CD8-positive, alpha-beta memory T cell (primary cell): ENCODE measurements at regions not wholly inside any gene's neighbourhood (a gene's known extent, or its start where the extent isn't known, plus 50 kb on each side); places are given as distances from the start of the nearest gene placed in this dataset.
A peak's percentile ranks its signal among the peaks of the same experiment; 100 is the strongest.

ENCODE experiments used
- CTCF ChIA-PET: fragments of 350-600 bp; sonication (Branson Sonifier 250); formaldehyde crosslinking; loops from one replicate; lab custom pipeline; 2021; ENCODE audit warnings: antibody characterized with exemption; lab: Charles Lee
- POLR2A ChIA-PET: fragments of 350-600 bp; sonication (Branson Sonifier 250); formaldehyde crosslinking; loops from one replicate; lab custom pipeline; 2021; ENCODE audit warnings: antibody characterized with exemption; lab: Charles Lee
- DNase-seq, 5 donors: peaks; one replicate each; pipeline versions ENCODE4 v3.0.0 to v3.0.0-alpha.2; 2020 to 2022; ENCODE audit warnings: mixed read lengths in 1 of 5
- H3K27ac ChIP-seq: one replicate; pipeline ENCODE4 v1.7.0; 2013; ENCODE audit warnings: low read depth, mild to moderate bottlenecking, low read length, moderate library complexity
- H3K27me3 ChIP-seq: 2 replicates; pipeline ENCODE4 v1.7.0; 2013; ENCODE audit warnings: low read length, mild to moderate bottlenecking; ENCODE audit not compliant: insufficient read depth, poor library complexity, severe bottlenecking
- H3K36me3 ChIP-seq: 2 replicates; pipeline ENCODE4 v1.7.0; 2013; ENCODE audit warnings: mild to moderate bottlenecking, low read length, moderate library complexity; ENCODE audit not compliant: insufficient read depth
- H3K4me1 ChIP-seq: 2 replicates; pipeline ENCODE4 v1.7.0; 2013; ENCODE audit warnings: mild to moderate bottlenecking, low read length, moderate library complexity; ENCODE audit not compliant: insufficient read depth
- H3K4me3 ChIP-seq: 2 replicates; pipeline ENCODE4 v1.7.0; 2013; ENCODE audit warnings: mild to moderate bottlenecking, low read length
- H3K9me3 ChIP-seq: 2 replicates; pipeline ENCODE4 v1.7.0; 2013; ENCODE audit warnings: mild to moderate bottlenecking, low read length
- H3K27ac Mint-ChIP-seq, 8 donors: one replicate each; pipeline ENCODE4 v1.8.0; 2020 to 2021; ENCODE audit warnings: mixed read lengths in 8 of 8, mild to moderate bottlenecking in 6 of 8, inconsistent platforms in 3 of 8, moderate library complexity in 3 of 8
- H3K27me3 Mint-ChIP-seq, 2 donors: one replicate each; pipeline ENCODE4 v1.8.0; 2020 to 2021; ENCODE audit warnings: mixed read lengths in 2 of 2, mild to moderate bottlenecking in 1 of 2, moderate library complexity in 1 of 2
- H3K36me3 Mint-ChIP-seq, 3 donors: one replicate each; pipeline ENCODE4 v1.8.0; 2020 to 2021; ENCODE audit warnings: mixed read lengths in 3 of 3, inconsistent platforms in 1 of 3, mild to moderate bottlenecking in 1 of 3
- H3K4me1 Mint-ChIP-seq, 3 donors: one replicate each; pipeline ENCODE4 v1.8.0; 2020 to 2021; ENCODE audit warnings: mixed read lengths in 3 of 3, inconsistent platforms in 1 of 3, mild to moderate bottlenecking in 1 of 3
- H3K4me3 Mint-ChIP-seq, 7 donors: one replicate each; pipeline ENCODE4 v1.8.0; 2020 to 2021; ENCODE audit warnings: mixed read lengths in 7 of 7, mild to moderate bottlenecking in 6 of 7, moderate library complexity in 4 of 7, inconsistent platforms in 2 of 7
- H3K9me3 Mint-ChIP-seq, 5 donors: one replicate each; pipeline ENCODE4 v1.8.0; 2020 to 2022; ENCODE audit warnings: mixed read lengths in 5 of 5, mild to moderate bottlenecking in 3 of 5, moderate library complexity in 2 of 5, inconsistent platforms in 1 of 5

GRCh38 chrX:43456063-43456462 is 200.0 kb upstream of the MAOA start:
- Mint-ChIP-seq H3K27me3 (peaks cover 4 to 8% of the 10 kb centered on the region in 2 donors), H3K4me3 (no peak overlapping the region), H3K4me1 (no peaks in the 10 kb centered on the region), H3K9me3 (peaks cover 0 to 29% (median 23%) of the 10 kb centered on the region in 5 donors), H3K27ac (no peak overlapping the region), H3K36me3 (no peaks in the 10 kb centered on the region)
- POLR2A ChIA-PET: no interaction called here
- CTCF ChIA-PET: no interaction called here
- no peaks in the 10 kb centered on the region for H3K9me3 ChIP-seq
- DNase-seq: no peak
- H3K27ac ChIP-seq: no peak overlapping the region
- no peaks in the 10 kb centered on the region for H3K36me3 ChIP-seq
- no peaks in the 10 kb centered on the region for H3K27me3 ChIP-seq
- no peaks in the 10 kb centered on the region for H3K4me1 ChIP-seq
- H3K4me3 ChIP-seq: no peak overlapping the region

GRCh38 chrX:43456906-43457305 is 199.2 kb upstream of the MAOA start:
- Histone ChIP-seq H3K4me3 (no peak overlapping the region), H3K27ac (no peak overlapping the region), H3K4me1 (no peaks in the 10 kb centered on the region), H3K27me3 (no peaks in the 10 kb centered on the region), H3K9me3 (no peaks in the 10 kb centered on the region), H3K36me3 (no peaks in the 10 kb centered on the region)
- ChIA-PET CTCF (no interaction called here), POLR2A (no interaction called here)
- no peaks in the 10 kb centered on the region for H3K36me3 Mint-ChIP-seq
- no peak for DNase-seq
- H3K27me3 Mint-ChIP-seq: peaks cover 7 to 11% of the 10 kb centered on the region in 2 donors
- no peak overlapping the region for H3K4me3 Mint-ChIP-seq
- H3K9me3 Mint-ChIP-seq: peaks cover 0 to 24% (median 16%) of the 10 kb centered on the region in 5 donors
- no peaks in the 10 kb centered on the region for H3K4me1 Mint-ChIP-seq
- no peak overlapping the region for H3K27ac Mint-ChIP-seq

GRCh38 chrX:43467608-43468234 is 188.4 kb upstream of the MAOA start:
- Histone ChIP-seq H3K27me3 (no peaks in the 10 kb centered on the region), H3K36me3 (no peaks in the 10 kb centered on the region), H3K4me1 (no peaks in the 10 kb centered on the region), H3K9me3 (no peaks in the 10 kb centered on the region), H3K4me3 (no peak overlapping the region), H3K27ac (no peak overlapping the region)
- DNase-seq: no peak
- POLR2A ChIA-PET: no interaction called here
- CTCF ChIA-PET: no interaction called here
- Mint-ChIP-seq H3K36me3 (no peaks in the 10 kb centered on the region), H3K4me1 (peaks cover 7 to 14% (median 8%) of the 10 kb centered on the region in 3 donors), H3K9me3 (no peaks in the 10 kb centered on the region), H3K27ac (no peak overlapping the region), H3K4me3 (no peak overlapping the region), H3K27me3 (no peaks in the 10 kb centered on the region)

- H3K36me3 ChIP-seq: no peaks in the 10 kb centered on the region
- no peaks in the 10 kb centered on the region for H3K9me3 ChIP-seq
- H3K4me1 ChIP-seq: no peaks in the 10 kb centered on the region
- H3K4me3 ChIP-seq: no peak overlapping the region
- Mint-ChIP-seq H3K9me3 (no peaks in the 10 kb centered on the region), H3K4me3 (no peak overlapping the region), H3K27me3 (no peaks in the 10 kb centered on the region), H3K27ac (no peak overlapping the region), H3K4me1 (peaks cover 7 to 14% (median 8%) of the 10 kb centered on the region in 3 donors), H3K36me3 (no peaks in the 10 kb centered on the region)
- no peak overlapping the region for H3K27ac ChIP-seq
- no peaks in the 10 kb centered on the region for H3K27me3 ChIP-seq
- POLR2A ChIA-PET: no interaction called here
- CTCF ChIA-PET: no interaction called here
- no peak for DNase-seq
Observed at GRCh38 chrX:43469391-43470054, 186.6 kb upstream of the MAOA start.

GRCh38 chrX:43474321-43474720 is 181.8 kb upstream of the MAOA start:
- no peak for DNase-seq
- Histone ChIP-seq H3K36me3 (no peaks in the 10 kb centered on the region), H3K27me3 (no peaks in the 10 kb centered on the region), H3K27ac (no peak overlapping the region), H3K4me1 (no peaks in the 10 kb centered on the region), H3K4me3 (no peak overlapping the region), H3K9me3 (no peaks in the 10 kb centered on the region)
- Mint-ChIP-seq H3K9me3 (no peaks in the 10 kb centered on the region), H3K27me3 (no peaks in the 10 kb centered on the region), H3K4me1 (peaks cover 3 to 5% (median 4%) of the 10 kb centered on the region in 3 donors), H3K27ac (no peak overlapping the region), H3K36me3 (no peaks in the 10 kb centered on the region), H3K4me3 (no peak overlapping the region)
- POLR2A ChIA-PET: no interaction called here
- CTCF ChIA-PET: no interaction called here

- peaks cover 0 to 5% (median 3%) of the 10 kb centered on the region in 5 donors for H3K9me3 Mint-ChIP-seq
- no peaks in the 10 kb centered on the region for H3K36me3 Mint-ChIP-seq
- H3K27ac ChIP-seq: no peak overlapping the region
- peaks cover 6 to 7% (median 6%) of the 10 kb centered on the region in 3 donors for H3K4me1 Mint-ChIP-seq
- H3K4me3 Mint-ChIP-seq: no peak overlapping the region
- H3K36me3 ChIP-seq: no peaks in the 10 kb centered on the region
- H3K9me3 ChIP-seq: no peaks in the 10 kb centered on the region
- H3K4me1 ChIP-seq: no peaks in the 10 kb centered on the region
- no peak for DNase-seq
- H3K4me3 ChIP-seq: no peak overlapping the region
- H3K27me3 Mint-ChIP-seq: peaks cover 0 to 9% of the 10 kb centered on the region in 2 donors
- ChIA-PET CTCF (no interaction called here), POLR2A (no interaction called here)
- no peaks in the 10 kb centered on the region for H3K27me3 ChIP-seq
- H3K27ac Mint-ChIP-seq: no peak overlapping the region
Observed at GRCh38 chrX:43479070-43479469, 177.0 kb upstream of the MAOA start.

GRCh38 chrX:43479850-43480249 is 176.2 kb upstream of the MAOA start:
- Histone ChIP-seq H3K9me3 (no peaks in the 10 kb centered on the region), H3K36me3 (no peaks in the 10 kb centered on the region), H3K27ac (no peak overlapping the region), H3K27me3 (no peaks in the 10 kb centered on the region), H3K4me3 (no peak overlapping the region), H3K4me1 (no peaks in the 10 kb centered on the region)
- Mint-ChIP-seq H3K36me3 (no peaks in the 10 kb centered on the region), H3K27ac (peak overlapping the region in 2 of 8 donors; percentile 3 to 31), H3K4me3 (peak overlapping the region in 1 of 7 donors; percentile 33), H3K27me3 (peaks cover 0 to 9% of the 10 kb centered on the region in 2 donors), H3K9me3 (peaks cover 0 to 5% (median 3%) of the 10 kb centered on the region in 5 donors), H3K4me1 (peaks cover 6 to 7% (median 6%) of the 10 kb centered on the region in 3 donors)
- ChIA-PET CTCF (no interaction called here), POLR2A (no interaction called here)
- DNase-seq: no peak

- Histone ChIP-seq H3K4me1 (no peaks in the 10 kb centered on the region), H3K36me3 (no peaks in the 10 kb centered on the region), H3K4me3 (no peak overlapping the region), H3K27me3 (no peaks in the 10 kb centered on the region), H3K9me3 (no peaks in the 10 kb centered on the region), H3K27ac (no peak overlapping the region)
- POLR2A ChIA-PET: no interaction called here
- DNase-seq: no peak
- Mint-ChIP-seq H3K9me3 (peaks cover 0 to 5% (median 3%) of the 10 kb centered on the region in 5 donors), H3K4me1 (peaks cover 6 to 7% (median 6%) of the 10 kb centered on the region in 3 donors), H3K27me3 (peaks cover 0 to 12% of the 10 kb centered on the region in 2 donors), H3K36me3 (no peaks in the 10 kb centered on the region), H3K27ac (no peak overlapping the region), H3K4me3 (no peak overlapping the region)
- CTCF ChIA-PET: no interaction called here
Observed at GRCh38 chrX:43481576-43481975, 174.5 kb upstream of the MAOA start.
